CD8-positive, alpha-beta memory T cell (primary cell): ENCODE measurements at regions not wholly inside any gene's neighbourhood (a gene's known extent, or its start where the extent isn't known, plus 50 kb on each side); places are given as distances from the start of the nearest gene placed in this dataset.

ENCODE experiments used
- CTCF ChIA-PET: fragments of 350-600 bp; sonication (Branson Sonifier 250); formaldehyde crosslinking; loops from one replicate; lab custom pipeline; 2021; ENCODE audit warnings: antibody characterized with exemption; lab: Charles Lee
- POLR2A ChIA-PET: fragments of 350-600 bp; sonication (Branson Sonifier 250); formaldehyde crosslinking; loops from one replicate; lab custom pipeline; 2021; ENCODE audit warnings: antibody characterized with exemption; lab: Charles Lee
- DNase-seq, 5 donors: peaks; one replicate each; pipeline versions ENCODE4 v3.0.0 to v3.0.0-alpha.2; 2020 to 2022; ENCODE audit warnings: mixed read lengths in 1 of 5
- H3K27ac ChIP-seq: one replicate; pipeline ENCODE4 v1.7.0; 2013; ENCODE audit warnings: low read depth, mild to moderate bottlenecking, low read length, moderate library complexity
- H3K27me3 ChIP-seq: 2 replicates; pipeline ENCODE4 v1.7.0; 2013; ENCODE audit warnings: low read length, mild to moderate bottlenecking; ENCODE audit not compliant: insufficient read depth, poor library complexity, severe bottlenecking
- H3K36me3 ChIP-seq: 2 replicates; pipeline ENCODE4 v1.7.0; 2013; ENCODE audit warnings: mild to moderate bottlenecking, low read length, moderate library complexity; ENCODE audit not compliant: insufficient read depth
- H3K4me1 ChIP-seq: 2 replicates; pipeline ENCODE4 v1.7.0; 2013; ENCODE audit warnings: mild to moderate bottlenecking, low read length, moderate library complexity; ENCODE audit not compliant: insufficient read depth
- H3K4me3 ChIP-seq: 2 replicates; pipeline ENCODE4 v1.7.0; 2013; ENCODE audit warnings: mild to moderate bottlenecking, low read length
- H3K9me3 ChIP-seq: 2 replicates; pipeline ENCODE4 v1.7.0; 2013; ENCODE audit warnings: mild to moderate bottlenecking, low read length
- H3K27ac Mint-ChIP-seq, 8 donors: one replicate each; pipeline ENCODE4 v1.8.0; 2020 to 2021; ENCODE audit warnings: mixed read lengths in 8 of 8, mild to moderate bottlenecking in 6 of 8, inconsistent platforms in 3 of 8, moderate library complexity in 3 of 8
- H3K27me3 Mint-ChIP-seq, 2 donors: one replicate each; pipeline ENCODE4 v1.8.0; 2020 to 2021; ENCODE audit warnings: mixed read lengths in 2 of 2, mild to moderate bottlenecking in 1 of 2, moderate library complexity in 1 of 2
- H3K36me3 Mint-ChIP-seq, 3 donors: one replicate each; pipeline ENCODE4 v1.8.0; 2020 to 2021; ENCODE audit warnings: mixed read lengths in 3 of 3, inconsistent platforms in 1 of 3, mild to moderate bottlenecking in 1 of 3
- H3K4me1 Mint-ChIP-seq, 3 donors: one replicate each; pipeline ENCODE4 v1.8.0; 2020 to 2021; ENCODE audit warnings: mixed read lengths in 3 of 3, inconsistent platforms in 1 of 3, mild to moderate bottlenecking in 1 of 3
- H3K4me3 Mint-ChIP-seq, 7 donors: one replicate each; pipeline ENCODE4 v1.8.0; 2020 to 2021; ENCODE audit warnings: mixed read lengths in 7 of 7, mild to moderate bottlenecking in 6 of 7, moderate library complexity in 4 of 7, inconsistent platforms in 2 of 7
- H3K9me3 Mint-ChIP-seq, 5 donors: one replicate each; pipeline ENCODE4 v1.8.0; 2020 to 2022; ENCODE audit warnings: mixed read lengths in 5 of 5, mild to moderate bottlenecking in 3 of 5, moderate library complexity in 2 of 5, inconsistent platforms in 1 of 5

DNA sequence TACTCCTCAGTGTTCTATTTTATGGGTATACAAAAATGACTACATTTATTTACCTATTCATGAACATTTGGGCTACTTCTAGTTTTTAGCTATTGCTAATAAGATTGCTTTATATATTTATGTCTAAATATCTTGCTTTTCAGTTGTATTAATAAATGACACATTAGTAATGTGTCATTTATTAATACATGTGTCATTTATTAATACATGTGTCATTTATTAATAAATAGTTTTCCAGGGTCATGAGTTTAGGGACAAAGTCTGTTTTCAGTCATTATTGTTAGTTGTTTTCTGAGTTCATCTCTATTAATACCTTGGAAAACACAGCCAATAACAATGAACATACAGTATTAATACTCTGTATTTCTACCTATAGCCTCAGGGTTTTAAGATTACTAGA lies 1630.7 kb upstream of the IGFBP7 start:
- H3K27ac Mint-ChIP-seq, result no peak overlapping the region
- no peaks in the 10 kb centered on the region for H3K4me1 Mint-ChIP-seq
- H3K4me3 Mint-ChIP-seq, result no peak overlapping the region
- H3K4me1 ChIP-seq, result no peaks in the 10 kb centered on the region
- ChIA-PET POLR2A (no interaction called here), CTCF (no interaction called here)
- no peak overlapping the region for H3K27ac ChIP-seq
- peaks cover 4 to 45% (median 8%) of the 10 kb centered on the region in 5 donors for H3K9me3 Mint-ChIP-seq
- H3K36me3 Mint-ChIP-seq, result no peaks in the 10 kb centered on the region
- no peaks in the 10 kb centered on the region for H3K27me3 ChIP-seq
- H3K27me3 Mint-ChIP-seq, result no peaks in the 10 kb centered on the region
- H3K9me3 ChIP-seq, result no peaks in the 10 kb centered on the region
- no peak overlapping the region for H3K4me3 ChIP-seq
- DNase-seq, result no peak
- H3K36me3 ChIP-seq, result no peaks in the 10 kb centered on the region

DNA sequence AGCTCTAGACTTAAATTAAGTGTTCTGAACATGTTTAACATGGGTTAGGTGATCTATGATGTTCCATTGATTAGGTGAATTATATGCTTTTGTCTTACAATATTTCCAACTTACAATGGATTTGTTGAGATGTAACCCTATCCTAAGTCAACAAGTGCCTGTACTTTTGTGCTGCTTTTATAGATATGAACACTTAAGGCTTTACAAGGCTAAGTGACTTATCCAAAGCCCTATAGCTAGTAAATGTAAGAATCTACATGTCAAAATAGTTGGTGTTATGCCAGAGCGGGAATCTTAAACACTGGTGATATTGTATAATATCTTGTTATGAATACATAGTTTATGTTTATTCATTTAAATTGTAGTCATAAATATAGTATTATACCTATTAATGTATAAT lies 1629.1 kb upstream of the IGFBP7 start:
- no peaks in the 10 kb centered on the region for H3K9me3 ChIP-seq
- peaks cover 4 to 43% (median 8%) of the 10 kb centered on the region in 5 donors for H3K9me3 Mint-ChIP-seq
- no peaks in the 10 kb centered on the region for H3K4me1 ChIP-seq
- no peak overlapping the region for H3K4me3 ChIP-seq
- no peaks in the 10 kb centered on the region for H3K36me3 Mint-ChIP-seq
- no peaks in the 10 kb centered on the region for H3K27me3 ChIP-seq
- H3K36me3 ChIP-seq, result no peaks in the 10 kb centered on the region
- DNase-seq, result no peak
- ChIA-PET POLR2A (no interaction called here), CTCF (no interaction called here)
- H3K27ac ChIP-seq, result no peak overlapping the region
- no peaks in the 10 kb centered on the region for H3K4me1 Mint-ChIP-seq
- no peaks in the 10 kb centered on the region for H3K27me3 Mint-ChIP-seq
- no peak overlapping the region for H3K4me3 Mint-ChIP-seq
- no peak overlapping the region for H3K27ac Mint-ChIP-seq

DNA sequence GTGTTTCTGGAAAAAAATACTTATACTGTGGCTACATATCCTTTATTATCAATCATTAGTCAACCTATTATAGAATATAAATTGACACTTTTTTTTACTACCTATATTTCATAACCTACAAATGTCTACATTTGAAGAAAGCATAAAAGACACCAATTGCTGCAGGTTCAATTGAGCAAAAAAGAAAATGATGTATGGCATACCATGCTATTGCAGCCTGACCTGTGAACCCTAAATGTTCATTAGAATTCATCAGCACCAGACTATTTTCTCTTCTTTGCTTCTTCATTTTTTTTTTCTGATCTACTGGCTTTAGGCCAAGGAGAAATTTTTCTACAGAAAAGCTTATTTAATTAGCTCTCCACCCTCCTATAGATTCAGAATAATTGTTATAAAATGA lies 1628.2 kb upstream of the IGFBP7 start:
- Histone ChIP-seq H3K4me1 (no peaks in the 10 kb centered on the region), H3K27ac (no peak overlapping the region), H3K36me3 (no peaks in the 10 kb centered on the region), H3K27me3 (no peaks in the 10 kb centered on the region), H3K4me3 (no peak overlapping the region), H3K9me3 (no peaks in the 10 kb centered on the region)
- ChIA-PET CTCF (no interaction called here), POLR2A (no interaction called here)
- no peaks in the 10 kb centered on the region for H3K36me3 Mint-ChIP-seq
- H3K27ac Mint-ChIP-seq, result no peak overlapping the region
- H3K9me3 Mint-ChIP-seq, result peaks cover 4 to 43% (median 7%) of the 10 kb centered on the region in 5 donors
- H3K27me3 Mint-ChIP-seq, result no peaks in the 10 kb centered on the region
- no peak overlapping the region for H3K4me3 Mint-ChIP-seq
- no peaks in the 10 kb centered on the region for H3K4me1 Mint-ChIP-seq
- DNase-seq, result no peak

DNA sequence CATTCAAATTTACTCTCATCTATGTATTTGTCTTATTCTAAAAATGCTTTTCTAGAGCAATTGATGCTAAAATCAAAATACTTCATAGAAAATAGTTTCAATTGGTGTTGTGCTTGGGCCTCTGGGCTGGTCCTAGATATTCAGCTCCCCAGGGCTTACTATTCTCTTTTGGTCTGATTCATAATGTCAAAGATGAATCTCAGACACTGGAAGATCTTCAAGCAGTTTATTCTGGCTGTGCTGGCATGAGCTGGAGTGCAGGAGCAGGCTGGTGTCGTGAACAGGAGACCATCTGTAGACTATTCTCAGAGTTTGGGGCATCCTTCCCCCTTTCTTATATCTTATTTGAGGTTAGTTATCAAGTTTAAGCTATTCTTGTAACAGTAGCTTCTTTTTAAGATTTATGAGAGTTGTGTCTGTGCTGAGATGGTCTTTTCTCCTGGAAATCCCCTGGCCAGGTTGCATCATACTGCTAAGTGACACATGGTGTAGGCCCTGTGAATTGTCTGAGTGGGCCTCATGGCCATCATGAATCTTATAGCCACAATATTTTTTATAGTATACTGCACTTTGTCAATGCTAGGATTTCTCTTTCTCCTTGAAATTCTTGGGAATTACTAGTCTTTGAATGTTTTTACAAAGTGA lies 1624.0 kb upstream of the IGFBP7 start:
- peaks cover 3 to 32% (median 6%) of the 10 kb centered on the region in 5 donors for H3K9me3 Mint-ChIP-seq
- no peaks in the 10 kb centered on the region for H3K36me3 Mint-ChIP-seq
- Histone ChIP-seq H3K36me3 (no peaks in the 10 kb centered on the region), H3K4me3 (no peak overlapping the region), H3K27me3 (no peaks in the 10 kb centered on the region), H3K9me3 (no peaks in the 10 kb centered on the region), H3K4me1 (no peaks in the 10 kb centered on the region), H3K27ac (no peak overlapping the region)
- no peaks in the 10 kb centered on the region for H3K27me3 Mint-ChIP-seq
- no peaks in the 10 kb centered on the region for H3K4me1 Mint-ChIP-seq
- H3K4me3 Mint-ChIP-seq, result no peak overlapping the region
- DNase-seq, result no peak
- ChIA-PET POLR2A (no interaction called here), CTCF (no interaction called here)
- no peak overlapping the region for H3K27ac Mint-ChIP-seq

DNA sequence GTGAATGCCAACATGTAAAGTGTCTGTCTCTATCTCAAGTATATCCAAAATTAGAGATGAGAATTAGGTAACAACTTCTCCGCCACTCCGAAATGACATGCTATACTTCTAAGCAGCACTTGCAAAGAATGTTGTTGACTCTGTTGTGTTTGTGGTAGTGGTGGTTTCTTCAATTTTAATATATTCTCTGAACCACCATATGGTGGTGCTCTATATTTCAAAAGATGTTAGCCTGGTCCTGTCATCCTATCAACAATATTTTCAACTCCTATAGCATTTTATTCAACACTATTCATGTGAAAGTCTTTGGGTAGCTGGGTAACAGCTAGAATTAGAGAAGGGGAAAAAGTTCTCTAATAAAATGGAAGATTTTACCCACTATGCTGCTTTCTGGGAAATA lies 1622.8 kb upstream of the IGFBP7 start:
- no peaks in the 10 kb centered on the region for H3K36me3 Mint-ChIP-seq
- CTCF ChIA-PET, result no interaction called here
- Histone ChIP-seq H3K4me1 (no peaks in the 10 kb centered on the region), H3K9me3 (no peaks in the 10 kb centered on the region), H3K27me3 (no peaks in the 10 kb centered on the region), H3K27ac (no peak overlapping the region), H3K36me3 (no peaks in the 10 kb centered on the region), H3K4me3 (no peak overlapping the region)
- H3K27me3 Mint-ChIP-seq, result no peaks in the 10 kb centered on the region
- DNase-seq, result no peak
- POLR2A ChIA-PET, result no interaction called here
- no peaks in the 10 kb centered on the region for H3K4me1 Mint-ChIP-seq
- H3K27ac Mint-ChIP-seq, result no peak overlapping the region
- H3K4me3 Mint-ChIP-seq, result no peak overlapping the region
- peaks cover 3 to 29% (median 6%) of the 10 kb centered on the region in 5 donors for H3K9me3 Mint-ChIP-seq

DNA sequence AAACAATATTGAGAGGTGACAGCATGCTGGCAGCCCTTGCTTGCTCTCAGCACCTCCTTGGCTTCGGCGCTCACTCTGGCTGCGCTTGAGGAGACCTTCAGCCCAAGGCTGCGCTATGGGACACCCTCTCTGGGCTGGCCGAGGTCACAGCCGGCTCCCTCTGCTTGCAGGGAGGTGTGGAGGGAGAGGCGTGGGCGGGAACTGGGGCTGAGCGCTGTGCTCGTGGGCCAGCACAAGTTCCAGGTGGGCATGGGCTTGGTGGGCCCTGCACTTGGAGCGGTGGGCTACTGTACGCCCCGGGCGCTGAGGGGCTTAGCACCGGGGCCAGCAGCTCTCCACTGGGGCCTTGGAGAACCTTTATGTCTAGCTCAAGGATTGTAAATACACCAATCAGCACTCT lies 1613.8 kb upstream of the IGFBP7 start:
- POLR2A ChIA-PET, result no interaction called here
- no peaks in the 10 kb centered on the region for H3K36me3 Mint-ChIP-seq
- Histone ChIP-seq H3K27me3 (no peaks in the 10 kb centered on the region), H3K9me3 (no peaks in the 10 kb centered on the region), H3K4me1 (no peaks in the 10 kb centered on the region), H3K36me3 (no peaks in the 10 kb centered on the region), H3K4me3 (no peak overlapping the region), H3K27ac (no peak overlapping the region)
- H3K9me3 Mint-ChIP-seq, result peaks cover 1 to 27% (median 5%) of the 10 kb centered on the region in 5 donors
- DNase-seq, result no peak
- H3K27me3 Mint-ChIP-seq, result no peaks in the 10 kb centered on the region
- H3K4me3 Mint-ChIP-seq, result no peak overlapping the region
- no peaks in the 10 kb centered on the region for H3K4me1 Mint-ChIP-seq
- CTCF ChIA-PET, result no interaction called here
- no peak overlapping the region for H3K27ac Mint-ChIP-seq

DNA sequence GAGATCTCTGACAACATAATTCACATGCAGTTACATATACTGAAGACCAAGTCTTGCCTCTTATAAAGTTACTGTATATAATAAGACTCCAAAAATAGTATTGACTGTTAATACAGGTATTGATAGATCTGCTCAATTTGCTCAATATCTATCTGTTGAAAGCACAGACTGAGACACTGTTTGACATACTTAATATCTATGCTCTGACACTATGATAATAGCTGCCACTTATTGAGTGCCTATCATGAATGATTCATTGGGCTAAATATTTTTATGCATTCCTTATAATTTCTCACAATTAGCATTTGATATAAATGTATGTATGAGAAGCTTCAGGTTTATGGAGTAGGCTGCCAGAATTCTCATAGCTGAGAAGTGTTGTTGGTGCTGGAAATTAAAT lies 1600.9 kb upstream of the IGFBP7 start:
- H3K36me3 Mint-ChIP-seq, result no peaks in the 10 kb centered on the region
- peaks cover 4% of the 10 kb centered on the region for H3K9me3 ChIP-seq
- H3K27me3 ChIP-seq, result no peaks in the 10 kb centered on the region
- no peaks in the 10 kb centered on the region for H3K27me3 Mint-ChIP-seq
- H3K4me1 Mint-ChIP-seq, result no peaks in the 10 kb centered on the region
- peaks cover 10 to 31% (median 16%) of the 10 kb centered on the region in 5 donors for H3K9me3 Mint-ChIP-seq
- CTCF ChIA-PET, result no interaction called here
- POLR2A ChIA-PET, result no interaction called here
- H3K4me3 Mint-ChIP-seq, result no peak overlapping the region
- no peak overlapping the region for H3K4me3 ChIP-seq
- no peak for DNase-seq
- H3K4me1 ChIP-seq, result no peaks in the 10 kb centered on the region
- no peaks in the 10 kb centered on the region for H3K36me3 ChIP-seq
- H3K27ac Mint-ChIP-seq, result no peak overlapping the region
- no peak overlapping the region for H3K27ac ChIP-seq

DNA sequence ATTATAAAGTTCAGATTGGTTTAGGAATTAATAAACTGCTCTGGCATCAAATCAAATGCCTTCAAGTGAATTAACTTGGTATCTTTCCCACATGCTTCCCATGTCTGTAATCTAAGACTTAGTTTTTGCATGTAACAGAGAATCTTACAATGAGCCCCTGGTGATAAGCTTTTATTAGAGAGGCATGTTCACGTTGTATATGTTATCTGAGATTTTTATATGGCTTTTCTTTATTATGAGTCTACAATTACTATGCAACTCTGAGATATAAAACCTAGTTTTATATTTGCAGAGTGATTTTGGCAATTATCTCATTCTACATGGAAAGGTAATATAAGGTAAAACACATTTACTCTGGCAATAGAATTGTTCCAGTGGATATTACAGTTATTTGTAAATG lies 1578.4 kb upstream of the IGFBP7 start:
- Mint-ChIP-seq H3K4me1 (no peaks in the 10 kb centered on the region), H3K27ac (no peak overlapping the region), H3K9me3 (peaks cover 4 to 11% (median 7%) of the 10 kb centered on the region in 5 donors), H3K36me3 (no peaks in the 10 kb centered on the region), H3K27me3 (no peaks in the 10 kb centered on the region), H3K4me3 (no peak overlapping the region)
- Histone ChIP-seq H3K27ac (no peak overlapping the region), H3K27me3 (no peaks in the 10 kb centered on the region), H3K4me3 (no peak overlapping the region), H3K4me1 (no peaks in the 10 kb centered on the region), H3K36me3 (no peaks in the 10 kb centered on the region), H3K9me3 (no peaks in the 10 kb centered on the region)
- ChIA-PET CTCF (no interaction called here), POLR2A (no interaction called here)
- no peak for DNase-seq
